HUES6 (cell line): ENCODE measurements at regions not wholly inside any gene's neighbourhood (a gene's known extent, or its start where the extent isn't known, plus 50 kb on each side); places are given as distances from the start of the nearest gene placed in this dataset.

Experiments
- H3K27ac ChIP-seq: 2 replicates; pipeline ENCODE4 v1.7.0; 2013; ENCODE audit warnings: low read depth, mild to moderate bottlenecking, low read length, inconsistent platforms
- H3K27me3 ChIP-seq: 2 replicates; pipeline ENCODE4 v1.6.1; 2013; ENCODE audit warnings: low read length; ENCODE audit not compliant: control insufficient read depth, insufficient read depth
- H3K36me3 ChIP-seq: 2 replicates; pipeline ENCODE4 v1.6.1; 2013; ENCODE audit warnings: low read length; ENCODE audit not compliant: control insufficient read depth, insufficient read depth
- H3K4me1 ChIP-seq: 2 replicates; pipeline ENCODE4 v1.6.1; 2013; ENCODE audit warnings: low read length; ENCODE audit not compliant: control insufficient read depth, insufficient read depth
- H3K4me3 ChIP-seq: 2 replicates; pipeline ENCODE4 v1.5.1; 2013; ENCODE audit warnings: low read depth, low read length
- H3K9ac ChIP-seq: one replicate; pipeline ENCODE4 v1.6.1; 2013; ENCODE audit warnings: mild to moderate bottlenecking, low read length
- H3K9me3 ChIP-seq: 2 replicates; pipeline ENCODE4 v1.6.1; 2013; ENCODE audit warnings: low read depth, low read length; ENCODE audit not compliant: control insufficient read depth, insufficient read depth

- H3K27me3 ChIP-seq, result no peaks in the 10 kb centered on the region
- H3K36me3 ChIP-seq, result no peaks in the 10 kb centered on the region
- no peak overlapping the region for H3K4me3 ChIP-seq
- peaks cover 3% of the 10 kb centered on the region; the same call in 1 of the 2 replicates for H3K4me1 ChIP-seq
- H3K9ac ChIP-seq, result no peak overlapping the region
- no peak overlapping the region for H3K27ac ChIP-seq
- H3K9me3 ChIP-seq, result no peaks in the 10 kb centered on the region; the same call in 1 of the 2 replicates
Measured at GRCh38 chr22:49014227-49015201, 813.2 kb downstream of the BRD1 start.

DNA sequence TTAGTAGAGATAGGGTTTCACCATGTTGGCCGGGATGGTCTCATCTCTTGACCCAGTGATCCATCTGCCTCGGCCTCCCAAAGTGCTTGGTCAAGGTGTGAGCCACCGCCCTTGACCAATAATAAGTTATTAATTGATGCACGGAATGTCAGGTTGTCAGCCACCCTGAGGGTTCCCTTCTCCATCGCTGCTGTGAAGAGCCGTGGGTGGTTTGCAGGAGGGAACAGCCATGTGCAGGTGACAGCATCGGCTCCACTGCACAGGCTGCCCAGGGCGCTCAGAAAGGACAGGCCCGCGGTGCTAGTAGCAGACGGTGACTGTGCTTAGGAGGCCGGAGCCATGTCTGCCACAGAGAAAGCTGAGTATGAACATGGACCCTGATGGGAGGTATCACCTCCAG, 814.0 kb downstream of the BRD1 start:
- Histone ChIP-seq H3K9me3 (no peaks in the 10 kb centered on the region; the same call in 1 of the 2 replicates), H3K4me3 (no peak overlapping the region), H3K4me1 (peaks cover 3% of the 10 kb centered on the region; the same call in 1 of the 2 replicates), H3K36me3 (no peaks in the 10 kb centered on the region), H3K27ac (no peak overlapping the region), H3K9ac (no peak overlapping the region), H3K27me3 (no peaks in the 10 kb centered on the region)

GRCh38 chr22:49012712-49013395, 814.8 kb downstream of the BRD1 start:
- no peak overlapping the region for H3K4me3 ChIP-seq
- H3K27ac ChIP-seq, result no peak overlapping the region
- H3K9ac ChIP-seq, result no peak overlapping the region
- H3K4me1 ChIP-seq, result peaks cover 3% of the 10 kb centered on the region; the same call in 1 of the 2 replicates
- no peaks in the 10 kb centered on the region; the same call in 1 of the 2 replicates for H3K9me3 ChIP-seq
- H3K27me3 ChIP-seq, result no peaks in the 10 kb centered on the region
- no peaks in the 10 kb centered on the region for H3K36me3 ChIP-seq

- Histone ChIP-seq H3K4me3 (no peak overlapping the region), H3K27me3 (no peaks in the 10 kb centered on the region), H3K4me1 (no peaks in the 10 kb centered on the region), H3K27ac (no peak overlapping the region), H3K9ac (no peak overlapping the region), H3K9me3 (no peaks in the 10 kb centered on the region; the same call in 1 of the 2 replicates), H3K36me3 (no peaks in the 10 kb centered on the region)
Measured at GRCh38 chr22:49011769-49012648, 815.7 kb downstream of the BRD1 start.

DNA sequence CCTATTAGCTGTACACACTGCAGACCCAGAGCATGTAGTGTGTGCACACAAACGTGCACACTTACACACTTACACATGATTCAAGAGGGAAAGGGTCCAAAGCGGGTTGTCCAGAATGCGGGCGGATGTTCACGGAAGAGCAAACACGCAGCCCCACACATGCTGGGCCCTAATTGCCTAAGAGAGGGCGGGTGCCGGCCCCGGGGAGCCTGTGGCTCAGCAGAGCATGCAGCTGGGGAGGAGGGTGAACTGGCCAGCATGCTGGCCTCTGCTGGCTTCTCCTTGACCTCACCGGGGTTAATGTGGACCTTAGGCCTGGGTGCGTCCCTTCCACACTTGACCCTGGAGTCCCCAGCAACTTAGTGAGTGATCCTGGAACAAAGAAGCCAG, 816.3 kb downstream of the BRD1 start:
- no peak overlapping the region for H3K27ac ChIP-seq
- no peak overlapping the region for H3K9ac ChIP-seq
- no peak overlapping the region for H3K4me3 ChIP-seq
- no peaks in the 10 kb centered on the region; the same call in 1 of the 2 replicates for H3K9me3 ChIP-seq
- H3K27me3 ChIP-seq, result no peaks in the 10 kb centered on the region
- H3K36me3 ChIP-seq, result no peaks in the 10 kb centered on the region
- H3K4me1 ChIP-seq, result no peaks in the 10 kb centered on the region

GRCh38 chr22:49010901-49011300, 816.8 kb downstream of the BRD1 start:
- Histone ChIP-seq H3K4me3 (no peak overlapping the region), H3K36me3 (no peaks in the 10 kb centered on the region), H3K9ac (no peak overlapping the region), H3K27ac (no peak overlapping the region), H3K9me3 (no peaks in the 10 kb centered on the region; the same call in 1 of the 2 replicates), H3K4me1 (no peaks in the 10 kb centered on the region), H3K27me3 (no peaks in the 10 kb centered on the region)

GRCh38 chr22:49010070-49010863, 817.4 kb downstream of the BRD1 start:
- Histone ChIP-seq H3K27me3 (no peaks in the 10 kb centered on the region), H3K36me3 (no peaks in the 10 kb centered on the region), H3K9me3 (peaks cover 3% of the 10 kb centered on the region; the same call in 1 of the 2 replicates), H3K27ac (no peak overlapping the region), H3K4me1 (no peaks in the 10 kb centered on the region), H3K4me3 (no peak overlapping the region), H3K9ac (no peak overlapping the region)

DNA sequence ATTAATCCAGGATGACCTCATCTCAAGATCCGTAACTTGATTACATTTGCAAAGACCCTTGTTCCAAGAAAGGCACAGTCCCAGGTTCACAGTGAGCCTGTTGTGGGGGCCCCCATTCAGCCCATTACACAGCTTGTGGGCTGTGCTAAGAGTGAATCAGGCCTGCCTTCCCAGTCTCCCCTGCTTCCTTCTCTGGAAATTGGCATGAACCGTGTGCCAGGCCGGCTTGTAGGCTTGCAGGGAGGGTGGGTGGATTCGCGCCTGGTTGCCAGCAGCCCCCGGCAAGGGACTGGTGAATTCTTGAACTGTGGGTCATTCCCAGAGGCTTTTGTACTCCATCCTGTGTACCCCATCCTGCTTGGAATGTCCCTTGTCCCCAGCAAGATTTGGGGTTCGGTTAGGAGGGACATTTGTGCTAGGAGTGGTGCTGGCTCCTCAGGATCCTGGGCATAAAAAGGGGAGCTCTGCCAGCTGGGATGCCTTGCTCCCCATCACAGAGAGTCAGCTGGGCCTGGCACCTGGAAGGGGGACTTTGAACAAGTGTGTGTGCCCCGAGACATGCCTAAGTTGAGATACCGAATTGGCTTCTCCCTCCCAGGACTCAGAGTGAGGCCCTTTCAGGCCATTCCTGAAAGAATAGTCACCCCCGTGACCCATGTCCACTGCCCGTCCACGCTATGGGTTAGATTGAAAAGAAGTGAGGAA, 818.2 kb downstream of the BRD1 start:
- H3K9ac ChIP-seq, result no peak overlapping the region
- H3K4me1 ChIP-seq, result no peaks in the 10 kb centered on the region
- peaks cover 3% of the 10 kb centered on the region; the same call in 1 of the 2 replicates for H3K9me3 ChIP-seq
- no peaks in the 10 kb centered on the region for H3K27me3 ChIP-seq
- H3K36me3 ChIP-seq, result no peaks in the 10 kb centered on the region
- H3K27ac ChIP-seq, result no peak overlapping the region
- H3K4me3 ChIP-seq, result no peak overlapping the region

DNA sequence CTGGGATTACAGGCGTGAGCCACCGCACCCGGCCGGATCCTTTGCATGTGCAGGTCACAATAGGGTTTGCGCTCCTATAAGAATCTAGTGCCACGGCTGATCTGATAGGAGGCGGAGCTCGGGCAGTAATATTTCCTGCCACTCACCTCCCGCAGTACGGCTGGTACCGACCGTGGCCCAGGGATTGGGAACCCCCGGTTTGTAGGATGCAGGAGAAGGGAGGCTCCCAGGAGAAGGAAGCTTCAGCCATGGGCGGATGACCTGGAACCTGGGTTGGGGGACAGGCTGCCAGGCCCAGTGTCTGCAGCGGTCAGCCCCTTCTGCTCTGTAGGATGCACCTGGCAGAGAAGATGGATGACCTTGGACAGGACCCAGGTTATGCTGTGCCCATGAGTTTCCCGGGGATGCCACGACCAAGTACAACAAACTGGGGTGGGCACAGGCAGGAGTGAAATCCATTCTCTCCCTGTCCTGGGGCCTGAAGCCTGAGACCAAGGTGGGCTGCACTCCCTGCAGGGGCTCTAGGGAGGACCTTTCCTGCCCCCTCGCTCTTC, 818.9 kb downstream of the BRD1 start:
- H3K27me3 ChIP-seq, result no peaks in the 10 kb centered on the region
- no peak overlapping the region for H3K9ac ChIP-seq
- no peaks in the 10 kb centered on the region for H3K4me1 ChIP-seq
- no peaks in the 10 kb centered on the region for H3K36me3 ChIP-seq
- H3K27ac ChIP-seq, result no peak overlapping the region
- H3K4me3 ChIP-seq, result no peak overlapping the region
- peaks cover 3% of the 10 kb centered on the region; the same call in 1 of the 2 replicates for H3K9me3 ChIP-seq
